HL-60 (cell line): ENCODE measurements at regions not wholly inside any gene's neighbourhood (a gene's known extent, or its start where the extent isn't known, plus 50 kb on each side); places are given as distances from the start of the nearest gene placed in this dataset.

Experiments used
- CTCF ChIP-seq: IDR thresholded peaks from one replicate; pipeline ENCODE4 v1.5.1; 2011; ENCODE audit warnings: low read length, control low read depth, inconsistent platforms; ENCODE audit not compliant: insufficient read depth
- GABPA ChIP-seq: IDR thresholded peaks from 2 replicates; pipeline ENCODE4 v1.6.1; 2012; ENCODE audit warnings: low read depth

DNA sequence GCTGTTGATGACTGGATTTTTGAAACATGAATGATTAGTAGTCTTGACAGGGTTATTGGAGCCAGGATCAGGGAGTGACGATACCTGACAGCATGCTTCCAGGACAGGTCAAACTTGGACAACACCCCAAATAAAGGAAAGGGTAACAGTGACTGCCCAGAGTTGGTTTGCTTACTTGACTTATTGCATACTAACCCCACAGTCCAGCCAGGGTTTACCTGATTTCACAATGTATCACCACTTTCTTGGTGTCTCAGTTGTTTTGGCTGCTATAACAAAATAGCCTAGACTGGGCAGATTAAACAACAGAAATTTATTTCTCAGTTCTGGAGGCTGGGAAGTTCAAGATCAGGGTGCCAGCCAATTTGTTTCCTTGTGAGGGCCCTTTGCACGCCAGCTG, 301.0 kb upstream of the VLDLR start:
- no peak for TF ChIP-seq CTCF
- no peak for TF ChIP-seq GABPA
